ENCODE measurements at regions not wholly inside any gene's neighbourhood (a gene's known extent, or its start where the extent isn't known, plus 50 kb on each side); places are given as distances from the start of the nearest gene placed in this dataset.

- Histone ChIP-seq H3K27me3 (ENCODE audit: control insufficient read depth, insufficient read depth, low read length) (no peaks in the 10 kb centered on the region), H3K36me3 (ENCODE audit: control insufficient read depth, insufficient read depth, low read length) (no peaks in the 10 kb centered on the region), H3K4me3 (ENCODE audit: low read depth, low read length) (no peak overlapping the region)
- DNase-seq (ENCODE audit: low read depth), result no peak
- ChIA-PET POLR2A (no interaction called here), CTCF (no interaction called here)
- no peak for TF ChIP-seq CTCF (IDR thresholded peaks at IDR 0.05; ENCODE audit: insufficient read depth, low read depth, low read length)
Observed at GRCh38 chr5:20466512-20466911, 478.5 kb upstream of the CDH18 start.

GRCh38 chr5:20463206-20463605 lies 475.2 kb upstream of the CDH18 start:
- ChIA-PET CTCF (no interaction called here), POLR2A (no interaction called here)
- no peak for TF ChIP-seq CTCF (IDR thresholded peaks at IDR 0.05; ENCODE audit: insufficient read depth, low read depth, low read length)
- H3K36me3 ChIP-seq (ENCODE audit: control insufficient read depth, insufficient read depth, low read length), result no peaks in the 10 kb centered on the region
- no peak for DNase-seq (ENCODE audit: low read depth)
- no peak overlapping the region for H3K4me3 ChIP-seq (ENCODE audit: low read depth, low read length)
- H3K27me3 ChIP-seq (ENCODE audit: control insufficient read depth, insufficient read depth, low read length), result no peaks in the 10 kb centered on the region

GRCh38 chr5:20446121-20446520 lies 458.1 kb upstream of the CDH18 start:
- TF ChIP-seq CTCF (IDR thresholded peaks at IDR 0.05; ENCODE audit: insufficient read depth, low read depth, low read length), result no peak
- DNase-seq (ENCODE audit: low read depth), result no peak
- Histone ChIP-seq H3K36me3 (ENCODE audit: control insufficient read depth, insufficient read depth, low read length) (no peaks in the 10 kb centered on the region), H3K27me3 (ENCODE audit: control insufficient read depth, insufficient read depth, low read length) (no peaks in the 10 kb centered on the region), H3K4me3 (ENCODE audit: low read depth, low read length) (no peak overlapping the region)
- POLR2A ChIA-PET, result no interaction called here
- CTCF ChIA-PET, result no interaction called here

GRCh38 chr5:20445326-20445860 lies 457.4 kb upstream of the CDH18 start:
- Histone ChIP-seq H3K36me3 (ENCODE audit: control insufficient read depth, insufficient read depth, low read length) (no peaks in the 10 kb centered on the region), H3K4me3 (ENCODE audit: low read depth, low read length) (no peak overlapping the region), H3K27me3 (ENCODE audit: control insufficient read depth, insufficient read depth, low read length) (no peaks in the 10 kb centered on the region)
- no peak for TF ChIP-seq CTCF (IDR thresholded peaks at IDR 0.05; ENCODE audit: insufficient read depth, low read depth, low read length)
- POLR2A ChIA-PET, result no interaction called here
- no peak for DNase-seq (ENCODE audit: low read depth)
- CTCF ChIA-PET, result no interaction called here

- ChIA-PET CTCF (no interaction called here), POLR2A (no interaction called here)
- TF ChIP-seq CTCF (IDR thresholded peaks at IDR 0.05; ENCODE audit: insufficient read depth, low read depth, low read length), result no peak
- H3K27me3 ChIP-seq (ENCODE audit: control insufficient read depth, insufficient read depth, low read length), result no peaks in the 10 kb centered on the region
- no peaks in the 10 kb centered on the region for H3K36me3 ChIP-seq (ENCODE audit: control insufficient read depth, insufficient read depth, low read length)
- no peak overlapping the region for H3K4me3 ChIP-seq (ENCODE audit: low read depth, low read length)
- no peak for DNase-seq (ENCODE audit: low read depth)
Observed at GRCh38 chr5:20434786-20435185, 446.8 kb upstream of the CDH18 start.

Data from BJ (cell line).